IMR-90 (cell line): ENCODE measurements at regions not wholly inside any gene's neighbourhood (a gene's known extent, or its start where the extent isn't known, plus 50 kb on each side); places are given as distances from the start of the nearest gene placed in this dataset.

Source experiments
- ATAC-seq: fragments of 200-7000 bp; cut with Tn5 transposase; 2 replicates; pipeline ENCODE4 v1.9.1; 2020; ENCODE audit warnings: low read depth, mild to moderate bottlenecking, moderate library complexity
- BruUV-seq: library from RNA; stranded (reverse); fragments of 400-500 nt; replicated peaks from 2 replicates; lab custom pipeline; 2021; lab: Mats Ljungman, UMichigan
- CTCF ChIA-PET: fragments of 300-600 bp; formaldehyde crosslinking; extraction: SDS; loops from one replicate; lab custom pipeline; 2021; ENCODE audit warnings: antibody characterized with exemption; lab: Yijun Ruan, JAX
- POLR2A ChIA-PET: fragments of 300-600 bp; sonication (Branson Sonifier 250); formaldehyde crosslinking; loops from one replicate; lab custom pipeline; 2022; ENCODE audit warnings: antibody characterized with exemption; ENCODE audit not compliant: unreplicated experiment; lab: Charles Lee
- DNase-seq: peaks from one replicate; pipeline ENCODE4 v3.0.0; 2013
- H2AFZ ChIP-seq: replicated peaks from 2 replicates; pipeline ENCODE3; 2013; ENCODE audit warnings: low read length, mild to moderate bottlenecking; ENCODE audit not compliant: poor library complexity
- H2AK5ac ChIP-seq: 2 replicates; pipeline ENCODE4 v1.6.1; 2013; ENCODE audit warnings: low read depth, low read length, inconsistent platforms
- H2AK9ac ChIP-seq: replicated peaks from 2 replicates; pipeline ENCODE3; 2013; ENCODE audit warnings: mild to moderate bottlenecking, low read depth, low read length, moderate library complexity; ENCODE audit not compliant: poor library complexity
- H2BK120ac ChIP-seq: 2 replicates; pipeline ENCODE4 v1.6.1; 2013; ENCODE audit warnings: low read depth, low read length, inconsistent platforms
- H2BK15ac ChIP-seq: 3 replicates; pipeline ENCODE4 v1.6.1; 2013; ENCODE audit warnings: low read depth, low read length, inconsistent platforms
- H2BK20ac ChIP-seq: 2 replicates; pipeline ENCODE4 v1.6.1; 2013; ENCODE audit warnings: low read depth, mild to moderate bottlenecking, inconsistent platforms, low read length, moderate library complexity
- H2BK5ac ChIP-seq: 2 replicates; pipeline ENCODE4 v1.6.1; 2013; ENCODE audit warnings: mild to moderate bottlenecking, low read depth, low read length, inconsistent platforms; ENCODE audit not compliant: poor library complexity, severe bottlenecking
- H3K14ac ChIP-seq: replicated peaks from 2 replicates; pipeline ENCODE4 v1.6.1; 2013; ENCODE audit warnings: low read depth, low read length, inconsistent platforms
- H3K18ac ChIP-seq: 2 replicates; pipeline ENCODE4 v1.6.1; 2013; ENCODE audit warnings: low read depth, low read length, control low read depth
- H3K23ac ChIP-seq: 2 replicates; pipeline ENCODE4 v1.6.1; 2013; ENCODE audit warnings: low read depth, low read length, inconsistent platforms
- H3K27ac ChIP-seq: 2 replicates; pipeline ENCODE4 v1.5.1; 2013; ENCODE audit warnings: mild to moderate bottlenecking, control low read depth, low read length; ENCODE audit not compliant: insufficient read depth
- H3K27me3 ChIP-seq: 2 replicates; pipeline ENCODE4 v1.6.1; 2013; ENCODE audit warnings: low read length; ENCODE audit not compliant: control insufficient read depth, insufficient read depth
- H3K36me3 ChIP-seq: 2 replicates; pipeline ENCODE4 v1.6.1; 2013; ENCODE audit warnings: low read length, mixed read lengths; ENCODE audit not compliant: control insufficient read depth, insufficient read depth
- H3K4ac ChIP-seq: 2 replicates; pipeline ENCODE4 v1.6.1; 2013; ENCODE audit warnings: low read depth, low read length, inconsistent platforms
- H3K4me1 ChIP-seq: 2 replicates; pipeline ENCODE4 v1.6.1; 2013; ENCODE audit warnings: low read length, mixed read lengths; ENCODE audit not compliant: control insufficient read depth, insufficient read depth
- H3K4me2 ChIP-seq: 2 replicates; pipeline ENCODE4 v1.6.1; 2013; ENCODE audit warnings: low read depth, mild to moderate bottlenecking, control low read depth, low read length, moderate library complexity
- H3K4me3 ChIP-seq: 2 replicates; pipeline ENCODE4 v1.5.1; 2013; ENCODE audit warnings: low read depth, mild to moderate bottlenecking, control low read depth, low read length, moderate library complexity; ENCODE audit not compliant: insufficient read depth
- H3K56ac ChIP-seq: 2 replicates; pipeline ENCODE4 v1.6.1; 2013; ENCODE audit warnings: low read length, inconsistent platforms; ENCODE audit not compliant: insufficient read depth; ENCODE audit errors: extremely low read depth
- H3K79me1 ChIP-seq, 2 experiments: 2 replicates each; pipeline ENCODE4 v1.6.1; 2013; ENCODE audit warnings: low read length in 2 of 2, inconsistent platforms in 1 of 2, low read depth in 1 of 2
- H3K9ac ChIP-seq: 2 replicates; pipeline ENCODE4 v1.6.1; 2013; ENCODE audit warnings: low read depth, low read length, control low read depth
- H3K9me1 ChIP-seq: 2 replicates; pipeline ENCODE4 v1.6.1; 2013; ENCODE audit warnings: low read length, inconsistent platforms; ENCODE audit not compliant: insufficient read depth
- H3K9me3 ChIP-seq: 2 replicates; pipeline ENCODE4 v1.6.1; 2013; ENCODE audit warnings: low read length; ENCODE audit not compliant: control insufficient read depth, insufficient read depth
- H4K20me1 ChIP-seq: 2 replicates; pipeline ENCODE4 v1.6.1; 2013; ENCODE audit warnings: low read length, inconsistent platforms; ENCODE audit not compliant: insufficient read depth
- H4K5ac ChIP-seq: 2 replicates; pipeline ENCODE4 v1.6.1; 2013; ENCODE audit warnings: mild to moderate bottlenecking, low read depth, low read length, control low read depth
- H4K8ac ChIP-seq, 2 experiments: 2 replicates each; pipeline ENCODE4 v1.6.1; 2013; ENCODE audit warnings: low read depth in 2 of 2, low read length in 2 of 2, control low read depth in 1 of 2, inconsistent platforms in 1 of 2
- H4K91ac ChIP-seq: 2 replicates; pipeline ENCODE4 v1.6.1; 2013; ENCODE audit warnings: low read depth, low read length, inconsistent platforms; ENCODE audit not compliant: insufficient read depth
- BHLHE40 ChIP-seq: fragments of 150-350 bp; IDR thresholded peaks from 2 replicates; pipeline ENCODE4 v1.6.1; 2016; ENCODE audit warnings: mild to moderate bottlenecking, low read depth, low read length
- CEBPB ChIP-seq: IDR thresholded peaks from 2 replicates; pipeline ENCODE4 v1.6.1; 2012; ENCODE audit warnings: low read depth, low read length, improper control_type of control experiment
- CHD1 ChIP-seq: IDR thresholded peaks from 2 replicates; pipeline ENCODE4 v1.6.1; 2012; ENCODE audit warnings: low read depth, low read length, improper control_type of control experiment
- FOS ChIP-seq: fragments of 150-350 bp; IDR thresholded peaks from 2 replicates; pipeline ENCODE4 v1.6.1; 2016; ENCODE audit warnings: low read depth, low read length
- MAFK ChIP-seq: IDR thresholded peaks from 2 replicates; pipeline ENCODE4 v1.6.1; 2012; ENCODE audit warnings: low read depth, low read length, improper control_type of control experiment
- MXI1 ChIP-seq: IDR thresholded peaks from 2 replicates; pipeline ENCODE4 v1.6.1; 2012; ENCODE audit warnings: low read depth, mild to moderate bottlenecking, low read length, moderate library complexity, borderline replicate concordance
- NFE2L2 ChIP-seq: fragments of 150-350 bp; IDR thresholded peaks from 2 replicates; pipeline ENCODE4 v1.6.1; 2016; ENCODE audit warnings: low read depth, mild to moderate bottlenecking, low read length
- RCOR1 ChIP-seq: IDR thresholded peaks from 2 replicates; pipeline ENCODE4 v1.6.1; 2012; ENCODE audit warnings: mild to moderate bottlenecking, low read length, improper control_type of control experiment; ENCODE audit not compliant: insufficient replicate concordance
- RFX5 ChIP-seq: IDR thresholded peaks from 2 replicates; pipeline ENCODE4 v1.8.0; 2012; ENCODE audit warnings: low read depth, mild to moderate bottlenecking, low read length, moderate library complexity
- WGBS, 2 experiments: methylation state at CpG; one replicate each; pipeline versions ENCODE4 v1.1.5 to v1.1.7; 2013; ENCODE audit warnings: missing lambda C conversion rate in 2 of 2; ENCODE audit not compliant: insufficient read length in 1 of 2; ENCODE audit errors: extremely low coverage in 2 of 2; 5-methylcytosine and 5-hydroxymethylcytosine counted together
- dilution Hi-C: fragments of 300-500 bp; cut with HindIII; formaldehyde crosslinking; loops from one replicate; pipeline ENCODE4 v1.14.3; 2018; ENCODE audit warnings: low sequenced_read_pairs; ENCODE audit not compliant: unreplicated experiment
- in situ Hi-C: fragments of 300-500 bp; cut with MboI; formaldehyde crosslinking; loops from 3 replicates; pipeline ENCODE4 v1.14.3; 2019; ENCODE audit warnings: low sequenced_read_pairs, inconsistent platforms, mixed read lengths
- intact Hi-C: fragments of 100-400 bp; cut with micrococcal nuclease; formaldehyde crosslinking; loops from 2 replicates; pipeline ENCODE4 v1.10.0; 2022
- TF ChIP-seq, protein P1 (sequence below): conservative IDR thresholded peaks from 2 replicates; pipeline ENCODE4 v1.5.1; 2012; ENCODE audit warnings: mild to moderate bottlenecking, low read depth, low read length, improper control_type of control experiment
- TF ChIP-seq, protein P2 (sequence below): fragments of 150-350 bp; IDR thresholded peaks from 2 replicates; pipeline ENCODE4 v1.6.1; 2016; ENCODE audit warnings: low read depth, mild to moderate bottlenecking, low read length, moderate library complexity, borderline replicate concordance
- TF ChIP-seq, protein P3 (sequence below): fragments of 150-350 bp; IDR thresholded peaks from 2 replicates; pipeline ENCODE4 v1.6.1; 2017; ENCODE audit warnings: mild to moderate bottlenecking, antibody characterized with exemption, low read length, low read depth

DNA sequence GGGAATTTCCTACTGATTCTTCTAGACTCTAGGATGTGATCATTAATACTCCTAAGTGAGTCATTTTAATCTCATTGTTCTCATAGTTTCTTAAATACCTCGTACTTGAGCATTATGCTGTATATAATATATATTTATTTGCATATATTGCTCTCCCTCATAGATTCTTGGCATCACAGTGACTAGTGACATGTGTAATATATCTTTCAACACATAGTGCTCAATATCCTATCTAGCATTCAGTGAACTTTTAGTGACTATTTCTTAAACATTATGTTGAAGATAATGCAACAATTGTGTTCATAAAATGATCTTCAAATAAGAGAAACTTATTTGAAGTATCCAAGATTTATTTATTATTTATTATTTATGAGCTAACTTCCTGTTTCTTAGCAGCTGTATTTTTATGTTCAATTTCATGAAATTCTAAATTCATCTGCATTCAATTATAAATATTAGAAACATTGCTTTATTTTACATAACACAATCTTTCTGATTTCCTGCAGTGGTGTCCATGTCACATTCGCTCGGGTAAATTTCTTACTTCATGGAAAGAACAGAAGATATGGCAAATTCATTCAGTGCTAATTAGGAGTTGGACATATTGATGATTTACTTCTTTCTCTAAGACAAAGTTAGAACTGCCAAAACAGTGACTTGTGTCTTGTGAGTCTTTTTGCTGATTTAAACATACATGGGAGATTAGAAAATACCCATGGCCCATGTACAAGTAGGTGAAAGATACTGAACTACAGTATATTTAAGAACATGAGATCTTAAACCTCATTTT is 1095.5 kb upstream of the IGFBP7 start:
- dilution Hi-C loops = no loop called here
- BruUV-seq = no TSS peak
- H3K56ac ChIP-seq = no peak overlapping the region
- intact Hi-C loops = no loop called here
- H2AFZ ChIP-seq = no peak overlapping the region
- H3K36me3 ChIP-seq = no peaks in the 10 kb centered on the region
- H4K20me1 ChIP-seq = no peaks in the 10 kb centered on the region
- CTCF ChIA-PET = no interaction called here
- no peaks in the 10 kb centered on the region for H3K9me1 ChIP-seq
- TF ChIP-seq BHLHE40 = no peak
- no peak for TF ChIP-seq MAFK
- TF ChIP-seq, protein P1, sequence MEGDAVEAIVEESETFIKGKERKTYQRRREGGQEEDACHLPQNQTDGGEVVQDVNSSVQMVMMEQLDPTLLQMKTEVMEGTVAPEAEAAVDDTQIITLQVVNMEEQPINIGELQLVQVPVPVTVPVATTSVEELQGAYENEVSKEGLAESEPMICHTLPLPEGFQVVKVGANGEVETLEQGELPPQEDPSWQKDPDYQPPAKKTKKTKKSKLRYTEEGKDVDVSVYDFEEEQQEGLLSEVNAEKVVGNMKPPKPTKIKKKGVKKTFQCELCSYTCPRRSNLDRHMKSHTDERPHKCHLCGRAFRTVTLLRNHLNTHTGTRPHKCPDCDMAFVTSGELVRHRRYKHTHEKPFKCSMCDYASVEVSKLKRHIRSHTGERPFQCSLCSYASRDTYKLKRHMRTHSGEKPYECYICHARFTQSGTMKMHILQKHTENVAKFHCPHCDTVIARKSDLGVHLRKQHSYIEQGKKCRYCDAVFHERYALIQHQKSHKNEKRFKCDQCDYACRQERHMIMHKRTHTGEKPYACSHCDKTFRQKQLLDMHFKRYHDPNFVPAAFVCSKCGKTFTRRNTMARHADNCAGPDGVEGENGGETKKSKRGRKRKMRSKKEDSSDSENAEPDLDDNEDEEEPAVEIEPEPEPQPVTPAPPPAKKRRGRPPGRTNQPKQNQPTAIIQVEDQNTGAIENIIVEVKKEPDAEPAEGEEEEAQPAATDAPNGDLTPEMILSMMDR = no peak
- no peak for TF ChIP-seq CHD1
- no peak for TF ChIP-seq RFX5
- TF ChIP-seq, protein P2, sequence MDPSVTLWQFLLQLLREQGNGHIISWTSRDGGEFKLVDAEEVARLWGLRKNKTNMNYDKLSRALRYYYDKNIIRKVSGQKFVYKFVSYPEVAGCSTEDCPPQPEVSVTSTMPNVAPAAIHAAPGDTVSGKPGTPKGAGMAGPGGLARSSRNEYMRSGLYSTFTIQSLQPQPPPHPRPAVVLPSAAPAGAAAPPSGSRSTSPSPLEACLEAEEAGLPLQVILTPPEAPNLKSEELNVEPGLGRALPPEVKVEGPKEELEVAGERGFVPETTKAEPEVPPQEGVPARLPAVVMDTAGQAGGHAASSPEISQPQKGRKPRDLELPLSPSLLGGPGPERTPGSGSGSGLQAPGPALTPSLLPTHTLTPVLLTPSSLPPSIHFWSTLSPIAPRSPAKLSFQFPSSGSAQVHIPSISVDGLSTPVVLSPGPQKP = no peak
- TF ChIP-seq FOS = no peak
- no peak for TF ChIP-seq NFE2L2
- TF ChIP-seq RCOR1 = no peak
- no peak for TF ChIP-seq MXI1
- TF ChIP-seq, protein P3, sequence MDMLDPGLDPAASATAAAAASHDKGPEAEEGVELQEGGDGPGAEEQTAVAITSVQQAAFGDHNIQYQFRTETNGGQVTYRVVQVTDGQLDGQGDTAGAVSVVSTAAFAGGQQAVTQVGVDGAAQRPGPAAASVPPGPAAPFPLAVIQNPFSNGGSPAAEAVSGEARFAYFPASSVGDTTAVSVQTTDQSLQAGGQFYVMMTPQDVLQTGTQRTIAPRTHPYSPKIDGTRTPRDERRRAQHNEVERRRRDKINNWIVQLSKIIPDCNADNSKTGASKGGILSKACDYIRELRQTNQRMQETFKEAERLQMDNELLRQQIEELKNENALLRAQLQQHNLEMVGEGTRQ = no peak
- TF ChIP-seq CEBPB = no peak
- H3K79me1 ChIP-seq = no peaks in the 10 kb centered on the region
- no peak overlapping the region for H3K4me2 ChIP-seq
- no peak overlapping the region for H2AK5ac ChIP-seq
- no peak overlapping the region for H2AK9ac ChIP-seq
- H4K5ac ChIP-seq = no peak overlapping the region
- H2BK120ac ChIP-seq = no peak overlapping the region
- no peak overlapping the region for H3K14ac ChIP-seq
- H3K27ac ChIP-seq = no peak overlapping the region
- H2BK5ac ChIP-seq = no peak overlapping the region
- no CpG with 5 or more reads among the region's 3 CpGs for WGBS, 2 experiments
- no peaks in the 10 kb centered on the region for H3K9me3 ChIP-seq
- no peak overlapping the region for H4K91ac ChIP-seq
- H3K4me3 ChIP-seq = no peak overlapping the region
- no peaks in the 10 kb centered on the region for H3K27me3 ChIP-seq
- H3K18ac ChIP-seq = no peak overlapping the region
- DNase-seq = no peak
- in situ Hi-C loops = no loop called here
- H3K9ac ChIP-seq = no peak overlapping the region
- no peak for ATAC-seq
- H2BK20ac ChIP-seq = no peak overlapping the region
- H2BK15ac ChIP-seq = no peak overlapping the region
- H3K4ac ChIP-seq = no peak overlapping the region
- no peak overlapping the region for H4K8ac ChIP-seq
- no peak overlapping the region for H3K23ac ChIP-seq
- H3K4me1 ChIP-seq = no peaks in the 10 kb centered on the region
- POLR2A ChIA-PET = no interaction called here
